WTC11 (cell line): ENCODE measurements at regions not wholly inside any gene's neighbourhood (a gene's known extent, or its start where the extent isn't known, plus 50 kb on each side); places are given as distances from the start of the nearest gene placed in this dataset.
A peak's percentile ranks its signal among the peaks of the same experiment; 100 is the strongest.

Source experiments
- ATAC-seq: fragments of 200-7000 bp; cut with Tn5 transposase; 2 replicates; pipeline ENCODE4 v1.10.0; 2021; ENCODE audit warnings: mild to moderate bottlenecking, moderate library complexity
- CTCF ChIA-PET: fragments of 300-600 bp; sonication (Branson Sonifier 250); formaldehyde crosslinking; loops from one replicate; lab custom pipeline; 2021; ENCODE audit warnings: antibody characterized with exemption; lab: Charles Lee
- POLR2A ChIA-PET: fragments of 350-600 bp; sonication (Branson Sonifier 250); formaldehyde crosslinking; loops from one replicate; lab custom pipeline; 2021; ENCODE audit warnings: antibody characterized with exemption; lab: Charles Lee
- DNase-seq: peaks from one replicate; pipeline ENCODE4 v3.0.0; 2021; ENCODE audit warnings: low spot score
- H3K27ac Mint-ChIP-seq: 2 replicates; pipeline ENCODE4 v1.8.0; 2021; ENCODE audit warnings: mixed read lengths
- H3K27me3 Mint-ChIP-seq: 2 replicates; pipeline ENCODE4 v1.8.0; 2021; ENCODE audit warnings: low read depth, mild to moderate bottlenecking, moderate library complexity, mixed read lengths
- H3K36me3 Mint-ChIP-seq: 2 replicates; pipeline ENCODE4 v1.8.0; 2021; ENCODE audit warnings: mixed read lengths
- H3K4me1 Mint-ChIP-seq: 2 replicates; pipeline ENCODE4 v1.8.0; 2022; ENCODE audit warnings: mixed read lengths
- H3K4me3 Mint-ChIP-seq: 2 replicates; pipeline ENCODE4 v1.8.0; 2021; ENCODE audit warnings: mild to moderate bottlenecking, moderate library complexity, mixed read lengths
- H3K9me3 Mint-ChIP-seq: 2 replicates; pipeline ENCODE4 v1.8.0; 2021; ENCODE audit warnings: mixed read lengths
- CBFB ChIP-seq: sonication (generic); formaldehyde crosslinking; IDR thresholded peaks from 2 replicates; pipeline ENCODE4 v1.8.1; 2022; ENCODE audit warnings: mild to moderate bottlenecking, low read depth, missing genetic modification reagents
- EMX1 ChIP-seq: fragments of 250-450 bp; sonication (Bioruptor Pico); IDR thresholded peaks from 2 replicates; pipeline ENCODE4 v1.8.0; 2021; ENCODE audit warnings: mild to moderate bottlenecking
- GABPB1 ChIP-seq: sonication (generic); formaldehyde crosslinking; IDR thresholded peaks from 2 replicates; pipeline ENCODE4 v1.8.1; 2023; ENCODE audit warnings: mild to moderate bottlenecking, missing genetic modification reagents
- GTF2I ChIP-seq: fragments of 250-450 bp; sonication (Bioruptor Pico); conservative IDR thresholded peaks from 2 replicates; pipeline ENCODE4 v1.4.0; 2021; ENCODE audit warnings: mild to moderate bottlenecking
- HMGA2 ChIP-seq: fragments of 250-450 bp; sonication (Bioruptor Pico); IDR thresholded peaks from 2 replicates; pipeline ENCODE4 v1.4.0; 2021; ENCODE audit warnings: mild to moderate bottlenecking, moderate library complexity
- IRF2 ChIP-seq: sonication (generic); formaldehyde crosslinking; IDR thresholded peaks from 2 replicates; pipeline ENCODE4 v1.8.0; 2022; ENCODE audit warnings: low read depth, missing genetic modification reagents, borderline replicate concordance
- JAZF1 ChIP-seq: fragments of 250-450 bp; sonication (Bioruptor Pico); IDR thresholded peaks from 2 replicates; pipeline ENCODE4 v1.9.0; 2021; ENCODE audit warnings: moderate library complexity, mild to moderate bottlenecking, inconsistent platforms
- NR1H2 ChIP-seq: sonication (generic); formaldehyde crosslinking; IDR thresholded peaks from 2 replicates; pipeline ENCODE4 v1.9.0; 2021; ENCODE audit warnings: mild to moderate bottlenecking, moderate library complexity, missing genetic modification reagents
- OVOL2 ChIP-seq: fragments of 250-450 bp; sonication (Bioruptor Pico); IDR thresholded peaks from 2 replicates; pipeline ENCODE4 v1.9.0; 2021; ENCODE audit warnings: mild to moderate bottlenecking, borderline replicate concordance
- PRRX2 ChIP-seq: fragments of 250-450 bp; sonication (Bioruptor Pico); IDR thresholded peaks from 2 replicates; pipeline ENCODE4 v1.8.0; 2021; ENCODE audit warnings: mild to moderate bottlenecking
- TEAD4 ChIP-seq: sonication (generic); formaldehyde crosslinking; IDR thresholded peaks from 2 replicates; pipeline ENCODE4 v1.8.0; 2022; ENCODE audit warnings: mild to moderate bottlenecking, missing genetic modification reagents
- ZBTB21 ChIP-seq: sonication (generic); formaldehyde crosslinking; IDR thresholded peaks from 2 replicates; pipeline ENCODE4 v1.8.1; 2023; ENCODE audit warnings: mild to moderate bottlenecking, missing genetic modification reagents, borderline replicate concordance
- ZNF121 ChIP-seq: sonication (generic); formaldehyde crosslinking; IDR thresholded peaks from 2 replicates; pipeline ENCODE4 v1.8.0; 2023; ENCODE audit warnings: missing genetic modification reagents
- ZNF138 ChIP-seq: sonication (generic); formaldehyde crosslinking; conservative IDR thresholded peaks from 2 replicates; pipeline ENCODE4 v1.8.1; 2022; ENCODE audit warnings: mild to moderate bottlenecking, moderate library complexity, missing genetic modification reagents
- TF ChIP-seq, protein P1 (sequence below): sonication (generic); formaldehyde crosslinking; IDR thresholded peaks from 2 replicates; pipeline ENCODE4 v1.8.1; 2022; ENCODE audit warnings: low read depth, missing genetic modification reagents, borderline replicate concordance
- TF ChIP-seq, protein P2 (sequence below): sonication (generic); formaldehyde crosslinking; IDR thresholded peaks from 2 replicates; pipeline ENCODE4 v1.8.0; 2023; ENCODE audit warnings: missing genetic modification reagents, mild to moderate bottlenecking, borderline replicate concordance
- TF ChIP-seq, protein P3 (sequence below): sonication (generic); formaldehyde crosslinking; IDR thresholded peaks from 2 replicates; pipeline ENCODE4 v1.8.1; 2022; ENCODE audit warnings: mild to moderate bottlenecking, moderate library complexity, missing genetic modification reagents
- TF ChIP-seq, protein P4 (sequence below): sonication (generic); formaldehyde crosslinking; IDR thresholded peaks from 2 replicates; pipeline ENCODE4 v1.8.0; 2022; ENCODE audit warnings: missing genetic modification reagents
- TF ChIP-seq, protein P5 (sequence below): sonication (generic); formaldehyde crosslinking; IDR thresholded peaks from 2 replicates; pipeline ENCODE4 v1.8.1; 2023; ENCODE audit warnings: mild to moderate bottlenecking, missing genetic modification reagents
- TF ChIP-seq, protein P6 (sequence below): sonication (generic); formaldehyde crosslinking; IDR thresholded peaks from 2 replicates; pipeline ENCODE4 v1.8.0; 2023; ENCODE audit warnings: missing genetic modification reagents
- TF ChIP-seq, protein P7 (sequence below): fragments of 250-450 bp; sonication (Bioruptor Pico); IDR thresholded peaks from 2 replicates; pipeline ENCODE4 v1.9.0; 2021; ENCODE audit warnings: mild to moderate bottlenecking
- TF ChIP-seq, protein P8 (sequence below): sonication (generic); formaldehyde crosslinking; IDR thresholded peaks from 2 replicates; pipeline ENCODE4 v1.8.0; 2022; ENCODE audit warnings: mild to moderate bottlenecking, missing genetic modification reagents

DNA sequence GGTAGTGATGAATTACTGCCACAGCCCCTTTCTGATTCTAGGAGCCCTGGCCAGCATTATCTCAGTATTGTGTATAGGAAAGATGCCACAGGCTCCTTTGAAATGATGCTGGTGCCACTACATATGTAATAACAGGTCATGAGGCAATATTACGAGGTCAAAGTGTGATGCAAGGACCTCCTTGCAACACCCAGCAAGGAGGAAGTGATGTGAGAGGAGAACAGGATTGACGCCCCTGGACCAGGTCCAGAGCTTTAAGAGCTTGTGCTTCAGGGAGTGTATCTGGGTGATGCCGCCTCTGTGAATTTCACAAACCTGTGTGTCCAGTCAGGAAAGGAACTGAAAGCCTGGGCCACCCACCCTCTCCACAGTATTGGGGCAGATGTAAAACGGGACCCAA lies 261.8 kb downstream of the MID1IP1 start:
- TF ChIP-seq GABPB1 (CRISPR knock-in tag) (peak; percentile 38; the same call in 1 of the 2 replicates), NR1H2 (CRISPR knock-in tag) (no peak), CBFB (CRISPR knock-in tag) (no peak), EMX1 (CRISPR knock-in tag) (no peak), JAZF1 (CRISPR knock-in tag) (no peak)
- TF ChIP-seq, protein P1, sequence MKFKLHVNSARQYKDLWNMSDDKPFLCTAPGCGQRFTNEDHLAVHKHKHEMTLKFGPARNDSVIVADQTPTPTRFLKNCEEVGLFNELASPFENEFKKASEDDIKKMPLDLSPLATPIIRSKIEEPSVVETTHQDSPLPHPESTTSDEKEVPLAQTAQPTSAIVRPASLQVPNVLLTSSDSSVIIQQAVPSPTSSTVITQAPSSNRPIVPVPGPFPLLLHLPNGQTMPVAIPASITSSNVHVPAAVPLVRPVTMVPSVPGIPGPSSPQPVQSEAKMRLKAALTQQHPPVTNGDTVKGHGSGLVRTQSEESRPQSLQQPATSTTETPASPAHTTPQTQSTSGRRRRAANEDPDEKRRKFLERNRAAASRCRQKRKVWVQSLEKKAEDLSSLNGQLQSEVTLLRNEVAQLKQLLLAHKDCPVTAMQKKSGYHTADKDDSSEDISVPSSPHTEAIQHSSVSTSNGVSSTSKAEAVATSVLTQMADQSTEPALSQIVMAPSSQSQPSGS (CRISPR knock-in tag): no peak
- TF ChIP-seq, protein P2, sequence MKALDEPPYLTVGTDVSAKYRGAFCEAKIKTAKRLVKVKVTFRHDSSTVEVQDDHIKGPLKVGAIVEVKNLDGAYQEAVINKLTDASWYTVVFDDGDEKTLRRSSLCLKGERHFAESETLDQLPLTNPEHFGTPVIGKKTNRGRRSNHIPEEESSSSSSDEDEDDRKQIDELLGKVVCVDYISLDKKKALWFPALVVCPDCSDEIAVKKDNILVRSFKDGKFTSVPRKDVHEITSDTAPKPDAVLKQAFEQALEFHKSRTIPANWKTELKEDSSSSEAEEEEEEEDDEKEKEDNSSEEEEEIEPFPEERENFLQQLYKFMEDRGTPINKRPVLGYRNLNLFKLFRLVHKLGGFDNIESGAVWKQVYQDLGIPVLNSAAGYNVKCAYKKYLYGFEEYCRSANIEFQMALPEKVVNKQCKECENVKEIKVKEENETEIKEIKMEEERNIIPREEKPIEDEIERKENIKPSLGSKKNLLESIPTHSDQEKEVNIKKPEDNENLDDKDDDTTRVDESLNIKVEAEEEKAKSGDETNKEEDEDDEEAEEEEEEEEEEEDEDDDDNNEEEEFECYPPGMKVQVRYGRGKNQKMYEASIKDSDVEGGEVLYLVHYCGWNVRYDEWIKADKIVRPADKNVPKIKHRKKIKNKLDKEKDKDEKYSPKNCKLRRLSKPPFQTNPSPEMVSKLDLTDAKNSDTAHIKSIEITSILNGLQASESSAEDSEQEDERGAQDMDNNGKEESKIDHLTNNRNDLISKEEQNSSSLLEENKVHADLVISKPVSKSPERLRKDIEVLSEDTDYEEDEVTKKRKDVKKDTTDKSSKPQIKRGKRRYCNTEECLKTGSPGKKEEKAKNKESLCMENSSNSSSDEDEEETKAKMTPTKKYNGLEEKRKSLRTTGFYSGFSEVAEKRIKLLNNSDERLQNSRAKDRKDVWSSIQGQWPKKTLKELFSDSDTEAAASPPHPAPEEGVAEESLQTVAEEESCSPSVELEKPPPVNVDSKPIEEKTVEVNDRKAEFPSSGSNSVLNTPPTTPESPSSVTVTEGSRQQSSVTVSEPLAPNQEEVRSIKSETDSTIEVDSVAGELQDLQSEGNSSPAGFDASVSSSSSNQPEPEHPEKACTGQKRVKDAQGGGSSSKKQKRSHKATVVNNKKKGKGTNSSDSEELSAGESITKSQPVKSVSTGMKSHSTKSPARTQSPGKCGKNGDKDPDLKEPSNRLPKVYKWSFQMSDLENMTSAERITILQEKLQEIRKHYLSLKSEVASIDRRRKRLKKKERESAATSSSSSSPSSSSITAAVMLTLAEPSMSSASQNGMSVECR (CRISPR knock-in tag): no peak
- TF ChIP-seq, protein P3, sequence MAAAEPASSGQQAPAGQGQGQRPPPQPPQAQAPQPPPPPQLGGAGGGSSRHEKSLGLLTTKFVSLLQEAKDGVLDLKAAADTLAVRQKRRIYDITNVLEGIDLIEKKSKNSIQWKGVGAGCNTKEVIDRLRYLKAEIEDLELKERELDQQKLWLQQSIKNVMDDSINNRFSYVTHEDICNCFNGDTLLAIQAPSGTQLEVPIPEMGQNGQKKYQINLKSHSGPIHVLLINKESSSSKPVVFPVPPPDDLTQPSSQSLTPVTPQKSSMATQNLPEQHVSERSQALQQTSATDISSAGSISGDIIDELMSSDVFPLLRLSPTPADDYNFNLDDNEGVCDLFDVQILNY (CRISPR knock-in tag): no peak
- TF ChIP-seq, protein P4, sequence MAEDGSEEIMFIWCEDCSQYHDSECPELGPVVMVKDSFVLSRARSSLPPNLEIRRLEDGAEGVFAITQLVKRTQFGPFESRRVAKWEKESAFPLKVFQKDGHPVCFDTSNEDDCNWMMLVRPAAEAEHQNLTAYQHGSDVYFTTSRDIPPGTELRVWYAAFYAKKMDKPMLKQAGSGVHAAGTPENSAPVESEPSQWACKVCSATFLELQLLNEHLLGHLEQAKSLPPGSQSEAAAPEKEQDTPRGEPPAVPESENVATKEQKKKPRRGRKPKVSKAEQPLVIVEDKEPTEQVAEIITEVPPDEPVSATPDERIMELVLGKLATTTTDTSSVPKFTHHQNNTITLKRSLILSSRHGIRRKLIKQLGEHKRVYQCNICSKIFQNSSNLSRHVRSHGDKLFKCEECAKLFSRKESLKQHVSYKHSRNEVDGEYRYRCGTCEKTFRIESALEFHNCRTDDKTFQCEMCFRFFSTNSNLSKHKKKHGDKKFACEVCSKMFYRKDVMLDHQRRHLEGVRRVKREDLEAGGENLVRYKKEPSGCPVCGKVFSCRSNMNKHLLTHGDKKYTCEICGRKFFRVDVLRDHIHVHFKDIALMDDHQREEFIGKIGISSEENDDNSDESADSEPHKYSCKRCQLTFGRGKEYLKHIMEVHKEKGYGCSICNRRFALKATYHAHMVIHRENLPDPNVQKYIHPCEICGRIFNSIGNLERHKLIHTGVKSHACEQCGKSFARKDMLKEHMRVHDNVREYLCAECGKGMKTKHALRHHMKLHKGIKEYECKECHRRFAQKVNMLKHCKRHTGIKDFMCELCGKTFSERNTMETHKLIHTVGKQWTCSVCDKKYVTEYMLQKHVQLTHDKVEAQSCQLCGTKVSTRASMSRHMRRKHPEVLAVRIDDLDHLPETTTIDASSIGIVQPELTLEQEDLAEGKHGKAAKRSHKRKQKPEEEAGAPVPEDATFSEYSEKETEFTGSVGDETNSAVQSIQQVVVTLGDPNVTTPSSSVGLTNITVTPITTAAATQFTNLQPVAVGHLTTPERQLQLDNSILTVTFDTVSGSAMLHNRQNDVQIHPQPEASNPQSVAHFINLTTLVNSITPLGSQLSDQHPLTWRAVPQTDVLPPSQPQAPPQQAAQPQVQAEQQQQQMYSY: no peak
- Mint-ChIP-seq H3K4me3 (no peak overlapping the region), H3K27ac (no peak overlapping the region), H3K9me3 (peaks cover 15% of the 10 kb centered on the region), H3K27me3 (peaks cover 4% of the 10 kb centered on the region; the same call in 1 of the 2 replicates), H3K36me3 (peaks cover 19% of the 10 kb centered on the region), H3K4me1 (peaks cover 33% of the 10 kb centered on the region)
- DNase-seq: no peak
- CTCF ChIA-PET: no interaction called here
- POLR2A ChIA-PET: no interaction called here
- ATAC-seq: no peak

DNA sequence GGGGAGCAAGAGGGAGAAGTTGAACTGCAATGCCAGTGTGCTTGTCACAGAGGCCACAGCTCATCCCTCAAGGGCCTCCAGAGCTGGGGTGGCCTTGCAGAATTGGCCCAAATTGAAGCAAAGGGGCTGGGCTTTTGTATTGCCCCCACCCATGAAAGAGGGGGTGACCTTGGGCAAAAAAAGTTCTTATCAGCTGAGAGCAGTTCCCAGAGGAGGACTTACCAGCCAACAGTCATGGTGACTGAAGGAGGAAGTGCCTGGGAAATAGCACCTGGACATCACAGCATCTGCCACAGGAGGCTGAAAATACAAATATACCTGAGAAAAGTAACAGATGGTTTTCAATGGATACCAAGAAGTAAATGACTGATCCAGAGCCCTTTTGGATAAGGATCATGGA lies 262.4 kb downstream of the MID1IP1 start:
- Mint-ChIP-seq H3K27me3 (peaks cover 4% of the 10 kb centered on the region), H3K9me3 (peaks cover 16% of the 10 kb centered on the region), H3K27ac (no peak overlapping the region), H3K36me3 (peaks cover 21% of the 10 kb centered on the region), H3K4me1 (peaks cover 29% of the 10 kb centered on the region), H3K4me3 (no peak overlapping the region)
- DNase-seq (no peak), ATAC-seq (no peak)
- TF ChIP-seq, protein P5, sequence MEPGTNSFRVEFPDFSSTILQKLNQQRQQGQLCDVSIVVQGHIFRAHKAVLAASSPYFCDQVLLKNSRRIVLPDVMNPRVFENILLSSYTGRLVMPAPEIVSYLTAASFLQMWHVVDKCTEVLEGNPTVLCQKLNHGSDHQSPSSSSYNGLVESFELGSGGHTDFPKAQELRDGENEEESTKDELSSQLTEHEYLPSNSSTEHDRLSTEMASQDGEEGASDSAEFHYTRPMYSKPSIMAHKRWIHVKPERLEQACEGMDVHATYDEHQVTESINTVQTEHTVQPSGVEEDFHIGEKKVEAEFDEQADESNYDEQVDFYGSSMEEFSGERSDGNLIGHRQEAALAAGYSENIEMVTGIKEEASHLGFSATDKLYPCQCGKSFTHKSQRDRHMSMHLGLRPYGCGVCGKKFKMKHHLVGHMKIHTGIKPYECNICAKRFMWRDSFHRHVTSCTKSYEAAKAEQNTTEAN (CRISPR knock-in tag): no peak
- TF ChIP-seq, protein P6, sequence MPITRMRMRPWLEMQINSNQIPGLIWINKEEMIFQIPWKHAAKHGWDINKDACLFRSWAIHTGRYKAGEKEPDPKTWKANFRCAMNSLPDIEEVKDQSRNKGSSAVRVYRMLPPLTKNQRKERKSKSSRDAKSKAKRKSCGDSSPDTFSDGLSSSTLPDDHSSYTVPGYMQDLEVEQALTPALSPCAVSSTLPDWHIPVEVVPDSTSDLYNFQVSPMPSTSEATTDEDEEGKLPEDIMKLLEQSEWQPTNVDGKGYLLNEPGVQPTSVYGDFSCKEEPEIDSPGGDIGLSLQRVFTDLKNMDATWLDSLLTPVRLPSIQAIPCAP (CRISPR knock-in tag): no peak
- TF ChIP-seq, protein P7, sequence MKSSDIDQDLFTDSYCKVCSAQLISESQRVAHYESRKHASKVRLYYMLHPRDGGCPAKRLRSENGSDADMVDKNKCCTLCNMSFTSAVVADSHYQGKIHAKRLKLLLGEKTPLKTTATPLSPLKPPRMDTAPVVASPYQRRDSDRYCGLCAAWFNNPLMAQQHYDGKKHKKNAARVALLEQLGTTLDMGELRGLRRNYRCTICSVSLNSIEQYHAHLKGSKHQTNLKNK (CRISPR knock-in tag): no peak
- TF ChIP-seq HMGA2 (no peak), CBFB (CRISPR knock-in tag) (no peak), IRF2 (CRISPR knock-in tag) (no peak), ZBTB21 (CRISPR knock-in tag) (no peak), OVOL2 (CRISPR knock-in tag) (no peak), ZNF121 (CRISPR knock-in tag) (no peak), ZNF138 (CRISPR knock-in tag) (no peak), PRRX2 (CRISPR knock-in tag) (no peak), GTF2I (CRISPR knock-in tag) (no peak), TEAD4 (CRISPR knock-in tag) (no peak)
- TF ChIP-seq, protein P8, sequence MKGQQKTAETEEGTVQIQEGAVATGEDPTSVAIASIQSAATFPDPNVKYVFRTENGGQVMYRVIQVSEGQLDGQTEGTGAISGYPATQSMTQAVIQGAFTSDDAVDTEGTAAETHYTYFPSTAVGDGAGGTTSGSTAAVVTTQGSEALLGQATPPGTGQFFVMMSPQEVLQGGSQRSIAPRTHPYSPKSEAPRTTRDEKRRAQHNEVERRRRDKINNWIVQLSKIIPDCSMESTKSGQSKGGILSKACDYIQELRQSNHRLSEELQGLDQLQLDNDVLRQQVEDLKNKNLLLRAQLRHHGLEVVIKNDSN (CRISPR knock-in tag): no peak
- ChIA-PET POLR2A (no interaction called here), CTCF (no interaction called here)
